ENCODE measurements at regions not wholly inside any gene's neighbourhood (a gene's known extent, or its start where the extent isn't known, plus 50 kb on each side); places are given as distances from the start of the nearest gene placed in this dataset.

- CTCF ChIA-PET, result no interaction called here
- BruUV-seq (replicated peaks), result no TSS peak
- no peak overlapping the region for H3K27ac Mint-ChIP-seq (ENCODE audit: unreplicated experiment)
- no peaks in the 10 kb centered on the region for H3K27me3 Mint-ChIP-seq (ENCODE audit: unreplicated experiment)
- H3K4me3 Mint-ChIP-seq (ENCODE audit: low read depth, unreplicated experiment), result no peak overlapping the region
- DNase-seq, result no peak
- H3K9me3 Mint-ChIP-seq (ENCODE audit: low read depth, unreplicated experiment), result peaks cover 6% of the 10 kb centered on the region
- TF ChIP-seq CTCF (IDR thresholded peaks at IDR 0.05; ENCODE audit: unreplicated experiment), result no peak
- intact Hi-C loops (cut with micrococcal nuclease; ENCODE audit: unreplicated experiment), result no loop called here
- H3K4me1 Mint-ChIP-seq (ENCODE audit: low read depth, unreplicated experiment), result no peaks in the 10 kb centered on the region
- H3K36me3 Mint-ChIP-seq (ENCODE audit: insufficient read depth, unreplicated experiment), result no peaks in the 10 kb centered on the region
These were observed 301.3 kb downstream of the TEX13C start for GRCh38 chrX:125620715-125621587.

GRCh38 chrX:125621588-125621927 lies 301.9 kb downstream of the TEX13C start:
- DNase-seq, result no peak
- no TSS peak for BruUV-seq (replicated peaks)
- Mint-ChIP-seq H3K4me3 (ENCODE audit: low read depth, unreplicated experiment) (no peak overlapping the region), H3K27me3 (ENCODE audit: unreplicated experiment) (no peaks in the 10 kb centered on the region), H3K27ac (ENCODE audit: unreplicated experiment) (no peak overlapping the region), H3K4me1 (ENCODE audit: low read depth, unreplicated experiment) (no peaks in the 10 kb centered on the region), H3K9me3 (ENCODE audit: low read depth, unreplicated experiment) (peaks cover 6% of the 10 kb centered on the region), H3K36me3 (ENCODE audit: insufficient read depth, unreplicated experiment) (no peaks in the 10 kb centered on the region)
- TF ChIP-seq CTCF (IDR thresholded peaks at IDR 0.05; ENCODE audit: unreplicated experiment), result no peak
- intact Hi-C loops (cut with micrococcal nuclease; ENCODE audit: unreplicated experiment), result no loop called here
- CTCF ChIA-PET, result no interaction called here

GRCh38 chrX:125622899-125623298 lies 303.2 kb downstream of the TEX13C start:
- no peaks in the 10 kb centered on the region for H3K27me3 Mint-ChIP-seq (ENCODE audit: unreplicated experiment)

GRCh38 chrX:125627676-125628075 lies 308.0 kb downstream of the TEX13C start:
- BruUV-seq (replicated peaks), result no TSS peak
- H3K9me3 Mint-ChIP-seq (ENCODE audit: low read depth, unreplicated experiment), result peaks cover 9% of the 10 kb centered on the region
- H3K36me3 Mint-ChIP-seq (ENCODE audit: insufficient read depth, unreplicated experiment), result no peaks in the 10 kb centered on the region
- no peaks in the 10 kb centered on the region for H3K4me1 Mint-ChIP-seq (ENCODE audit: low read depth, unreplicated experiment)
- H3K27me3 Mint-ChIP-seq (ENCODE audit: unreplicated experiment), result no peaks in the 10 kb centered on the region
- CTCF ChIA-PET, result no interaction called here
- DNase-seq, result no peak
- H3K4me3 Mint-ChIP-seq (ENCODE audit: low read depth, unreplicated experiment), result no peak overlapping the region
- no peak for TF ChIP-seq CTCF (IDR thresholded peaks at IDR 0.05; ENCODE audit: unreplicated experiment)
- H3K27ac Mint-ChIP-seq (ENCODE audit: unreplicated experiment), result no peak overlapping the region
- intact Hi-C loops (cut with micrococcal nuclease; ENCODE audit: unreplicated experiment), result no loop called here

More at GRCh38 chrX:125622899-125623298, 303.2 kb downstream of the TEX13C start:
- CTCF ChIA-PET, result no interaction called here
- intact Hi-C loops (cut with micrococcal nuclease; ENCODE audit: unreplicated experiment), result no loop called here
- BruUV-seq (replicated peaks), result no TSS peak
- no peak for TF ChIP-seq CTCF (IDR thresholded peaks at IDR 0.05; ENCODE audit: unreplicated experiment)
- Mint-ChIP-seq H3K27ac (ENCODE audit: unreplicated experiment) (no peak overlapping the region), H3K36me3 (ENCODE audit: insufficient read depth, unreplicated experiment) (no peaks in the 10 kb centered on the region), H3K9me3 (ENCODE audit: low read depth, unreplicated experiment) (peaks cover 6% of the 10 kb centered on the region), H3K4me1 (ENCODE audit: low read depth, unreplicated experiment) (no peaks in the 10 kb centered on the region), H3K4me3 (ENCODE audit: low read depth, unreplicated experiment) (no peak overlapping the region)
- DNase-seq, result no peak
